ENCODE measurements at regions not wholly inside any gene's neighbourhood (a gene's known extent, or its start where the extent isn't known, plus 50 kb on each side); places are given as distances from the start of the nearest gene placed in this dataset.

- TF ChIP-seq CTCF (conservative IDR thresholded peaks at IDR 0.05; ENCODE audit: low read depth, low read length) (no peak), POLR2A (IDR thresholded peaks at IDR 0.05; ENCODE audit: low read depth, low read length) (no peak), RFX5 (IDR thresholded peaks at IDR 0.05; ENCODE audit: low read depth, low read length) (no peak), RAD21 (IDR thresholded peaks at IDR 0.05; ENCODE audit: low read length) (no peak), NFE2L2 (IDR thresholded peaks at IDR 0.05; ENCODE audit: low read depth, low read length) (no peak), FOS (IDR thresholded peaks at IDR 0.05; ENCODE audit: low read depth, low read length) (no peak), ELK1 (IDR thresholded peaks at IDR 0.05; ENCODE audit: borderline replicate concordance, low read depth, low read length) (no peak), BHLHE40 (IDR thresholded peaks at IDR 0.05; ENCODE audit: low read depth, low read length) (no peak), CEBPB (IDR thresholded peaks at IDR 0.05; ENCODE audit: low read depth, low read length) (no peak), MXI1 (IDR thresholded peaks at IDR 0.05; ENCODE audit: borderline replicate concordance, low read depth, low read length) (no peak), MAZ (IDR thresholded peaks at IDR 0.05; ENCODE audit: borderline replicate concordance, low read depth, low read length) (no peak), SMC3 (IDR thresholded peaks at IDR 0.05; ENCODE audit: low read depth, low read length) (no peak)
- TF ChIP-seq, protein P1, sequence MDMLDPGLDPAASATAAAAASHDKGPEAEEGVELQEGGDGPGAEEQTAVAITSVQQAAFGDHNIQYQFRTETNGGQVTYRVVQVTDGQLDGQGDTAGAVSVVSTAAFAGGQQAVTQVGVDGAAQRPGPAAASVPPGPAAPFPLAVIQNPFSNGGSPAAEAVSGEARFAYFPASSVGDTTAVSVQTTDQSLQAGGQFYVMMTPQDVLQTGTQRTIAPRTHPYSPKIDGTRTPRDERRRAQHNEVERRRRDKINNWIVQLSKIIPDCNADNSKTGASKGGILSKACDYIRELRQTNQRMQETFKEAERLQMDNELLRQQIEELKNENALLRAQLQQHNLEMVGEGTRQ (IDR thresholded peaks at IDR 0.05; ENCODE audit: low read depth, low read length): no peak
Measured at GRCh38 chr2:62398356-62398755, 107.6 kb downstream of the TMEM17 start.

All from IMR-90 (cell line).